OCI-LY7 (cell line): ENCODE measurements at regions not wholly inside any gene's neighbourhood (a gene's known extent, or its start where the extent isn't known, plus 50 kb on each side); places are given as distances from the start of the nearest gene placed in this dataset.

ENCODE experiments used
- CTCF ChIP-seq: fragments of 200-600 bp; sonication (generic); conservative IDR thresholded peaks from 2 replicates; pipeline ENCODE4 v1.5.1; 2014; ENCODE audit warnings: mild to moderate bottlenecking, antibody characterized with exemption, low read length, moderate library complexity, mixed read lengths
- EZH2phosphoT487 ChIP-seq: fragments of 200-600 bp; sonication (generic); IDR thresholded peaks from 2 replicates; pipeline ENCODE4 v1.6.1; 2018; ENCODE audit warnings: low read depth, borderline replicate concordance, mild to moderate bottlenecking, mixed run types, antibody characterized with exemption, low read length, moderate library complexity, mixed read lengths

- TF ChIP-seq CTCF (no peak), EZH2phosphoT487 (no peak)
Observed at GRCh38 chr2:162473-163382, 101.1 kb downstream of the SH3YL1 start.
